ENCODE measurements at regions not wholly inside any gene's neighbourhood (a gene's known extent, or its start where the extent isn't known, plus 50 kb on each side); places are given as distances from the start of the nearest gene placed in this dataset.
"Not testable (repeated sequence)": the region's sequence is repeated elsewhere in the genome, so short reads cannot be mapped to it uniquely, and the experiment has no call there.

DNA sequence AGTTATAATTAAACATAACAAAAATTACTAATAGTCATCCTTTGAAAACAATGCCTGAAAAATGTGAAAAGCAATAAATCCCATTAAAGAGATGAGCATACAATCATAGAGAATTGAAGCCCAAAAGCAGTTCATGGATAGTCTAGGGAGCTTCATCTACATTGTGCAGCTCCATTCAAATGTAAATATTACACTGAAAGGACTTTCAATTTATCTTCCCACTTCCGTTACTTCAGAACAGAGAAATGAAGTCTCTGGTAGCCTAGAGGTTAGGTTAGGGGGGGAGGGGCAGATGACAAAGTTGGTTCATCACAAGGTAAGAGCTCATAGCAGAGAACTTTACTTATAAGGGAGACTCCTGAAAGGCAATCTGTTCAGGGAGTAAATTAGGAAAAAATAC lies 126.6 kb upstream of the RGPD4 start:
- no peak for DNase-seq

DNA sequence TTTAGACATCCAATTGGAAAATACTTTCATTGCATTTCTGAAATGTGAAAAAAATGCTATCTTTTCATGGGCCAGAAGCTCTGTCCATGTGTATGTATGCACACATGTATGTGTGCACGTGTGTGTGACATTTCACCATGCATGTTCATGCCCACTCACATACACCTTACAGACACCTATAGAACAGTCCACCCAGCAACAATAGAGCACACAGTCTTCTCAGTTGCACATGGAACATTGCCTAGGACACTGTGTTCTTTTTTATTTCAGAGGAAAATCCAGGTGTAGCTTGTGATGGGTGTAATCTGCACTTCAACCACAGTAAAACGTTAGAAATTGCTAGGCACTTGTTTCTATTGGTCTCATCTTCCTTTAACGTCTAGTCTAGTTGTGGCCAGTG lies 114.8 kb upstream of the RGPD4 start:
- DNase-seq: no peak

DNA sequence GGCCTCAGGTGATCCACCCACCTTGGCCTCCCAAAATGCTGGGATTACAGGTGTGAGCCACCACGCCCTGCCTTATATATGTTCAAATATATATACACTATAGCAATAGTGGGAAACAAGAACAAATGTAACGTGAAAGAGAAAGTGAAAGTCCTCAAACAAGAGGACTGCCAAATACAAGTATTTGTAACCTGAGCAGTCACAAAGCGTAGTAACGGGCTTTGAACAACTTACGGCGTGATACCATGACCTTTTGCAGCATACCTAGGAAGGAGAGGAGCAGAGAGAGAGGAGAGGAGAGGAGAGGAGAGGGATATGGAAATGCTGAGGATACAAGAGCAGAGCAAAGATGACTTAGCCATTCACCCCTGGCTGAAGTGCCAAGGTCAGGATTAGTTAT lies 113.8 kb upstream of the RGPD4 start:
- no peak for DNase-seq

DNA sequence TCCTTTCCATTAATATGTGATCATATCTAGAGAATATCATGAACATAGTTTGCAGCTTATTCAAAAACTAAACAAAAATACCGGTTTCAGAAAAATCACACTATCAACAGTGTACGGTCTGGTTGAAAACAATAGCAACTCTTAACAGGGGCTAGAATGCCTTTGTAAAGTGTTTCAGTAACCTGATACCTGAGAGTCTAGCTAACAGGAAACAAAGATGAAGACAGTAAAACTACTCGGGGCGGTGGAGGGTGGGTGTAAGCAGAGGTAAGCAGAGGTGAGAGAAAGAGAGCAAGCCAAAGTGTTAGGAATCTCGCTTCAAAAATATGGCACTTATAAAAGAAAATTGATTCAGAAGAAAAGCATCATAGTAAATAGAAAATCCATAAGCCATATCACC lies 109.0 kb upstream of the RGPD4 start:
- DNase-seq: no peak

DNA sequence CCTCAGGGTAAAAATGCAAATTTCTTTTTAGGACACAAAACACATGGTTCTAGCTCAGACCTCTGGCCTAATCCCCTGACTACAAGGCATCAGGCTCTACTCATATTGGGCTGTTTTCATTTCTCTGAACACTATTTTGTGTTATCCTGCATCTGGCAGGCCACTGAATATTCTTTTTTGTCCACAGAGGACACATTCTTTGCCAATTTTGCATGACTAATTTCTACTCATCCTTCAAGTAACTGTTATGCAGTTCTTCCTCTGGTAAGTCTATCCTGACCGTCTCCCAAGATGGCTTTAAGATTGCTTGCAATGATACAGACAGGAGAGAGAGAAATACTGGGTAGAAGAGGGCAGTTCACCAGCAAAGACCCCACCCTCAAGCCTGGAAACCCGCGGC lies 107.6 kb upstream of the RGPD4 start:
- DNase-seq: no peak

- no peak for DNase-seq
Measured at GRCh38 chr2:107719836-107720235, 106.9 kb upstream of the RGPD4 start.

DNA sequence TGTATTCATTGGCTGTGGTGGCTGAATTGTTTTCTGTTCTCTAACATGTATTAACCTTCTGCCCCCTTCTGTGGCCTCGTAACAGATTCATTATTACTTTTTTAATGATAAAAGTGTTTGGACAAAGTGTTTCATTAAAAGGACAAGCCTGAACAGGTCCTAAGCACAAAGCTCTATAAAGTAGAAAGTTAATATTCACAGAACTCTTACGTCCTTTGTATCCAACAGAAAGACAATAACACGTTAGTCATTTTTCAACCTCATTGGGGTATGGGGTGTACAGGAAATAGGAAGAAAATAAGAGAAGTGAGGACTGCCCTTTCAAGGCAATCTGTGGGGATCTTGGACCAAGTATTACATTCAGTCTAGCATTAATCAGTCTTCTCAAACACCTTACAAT lies 105.5 kb upstream of the RGPD4 start:
- DNase-seq: no peak

- DNase-seq: no peak
Measured at GRCh38 chr2:107721586-107721985, 105.1 kb upstream of the RGPD4 start.

DNA sequence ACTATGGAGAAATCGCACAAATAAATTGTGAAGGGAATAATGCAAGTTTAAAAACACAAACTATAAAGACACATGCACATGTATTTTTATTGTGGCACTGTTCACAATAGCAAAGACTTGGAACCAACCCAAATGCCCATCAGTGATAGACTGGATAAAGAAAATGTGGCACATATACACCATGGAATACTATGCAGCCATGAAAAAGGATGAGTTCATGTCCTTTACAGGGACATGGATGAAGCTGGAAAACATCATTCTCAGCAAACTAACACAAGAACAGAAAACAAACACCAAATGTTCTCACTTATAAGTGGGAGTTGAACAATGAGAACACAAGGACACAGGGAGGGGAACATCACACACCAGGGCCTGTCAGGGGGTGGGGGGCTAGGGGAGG lies 100.9 kb upstream of the RGPD4 start:
- DNase-seq: not testable (repeated sequence)

- no peak for DNase-seq
Measured at GRCh38 chr2:107727318-107727717, 99.4 kb upstream of the RGPD4 start.

DNA sequence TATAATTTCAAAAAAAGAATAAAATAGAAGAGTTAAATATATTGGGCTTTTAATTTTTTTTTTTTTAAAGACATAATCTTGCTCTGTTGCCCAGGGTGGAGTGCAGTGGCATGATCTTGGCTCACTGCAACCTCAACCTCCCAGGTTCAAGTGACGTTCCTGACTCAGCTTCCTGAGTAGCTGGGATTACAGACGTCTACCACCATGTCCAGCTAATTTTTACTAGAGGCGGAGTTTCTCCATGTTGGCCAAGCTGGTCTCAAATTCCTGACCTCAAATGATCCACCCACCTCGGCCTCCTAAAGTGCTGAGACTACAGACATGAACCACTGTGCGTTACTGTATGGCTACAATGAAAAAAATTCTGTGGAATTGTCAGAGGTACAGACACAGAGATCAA lies 98.1 kb upstream of the RGPD4 start:
- no peak for DNase-seq

- DNase-seq: no peak
Measured at GRCh38 chr2:107729440-107729839, 97.3 kb upstream of the RGPD4 start.

- DNase-seq: no peak
Measured at GRCh38 chr2:107730898-107731297, 95.8 kb upstream of the RGPD4 start.

- no peak for DNase-seq
Measured at GRCh38 chr2:107731435-107731834, 95.3 kb upstream of the RGPD4 start.

DNA sequence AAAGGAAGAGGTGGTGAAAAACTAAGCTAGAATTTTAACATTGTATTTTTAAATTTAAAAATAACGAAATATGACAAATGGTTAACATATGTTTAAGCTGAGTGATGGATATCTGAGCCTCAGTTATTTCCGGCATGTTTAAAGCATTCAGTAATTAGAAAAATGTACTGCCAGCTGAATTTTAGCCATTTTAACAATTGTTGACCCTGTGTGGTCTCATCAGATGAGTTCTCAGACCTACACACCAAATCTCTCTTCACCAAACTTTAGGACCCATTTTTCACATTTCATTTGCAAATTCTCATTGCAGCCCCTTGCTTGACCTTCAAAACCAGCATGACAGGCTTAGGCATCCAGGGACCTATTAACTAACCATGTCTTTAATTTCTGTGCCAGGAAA lies 91.5 kb upstream of the RGPD4 start:
- DNase-seq: no peak

GRCh38 chr2:107737756-107738155 lies 88.9 kb upstream of the RGPD4 start:
- no peak for DNase-seq

DNA sequence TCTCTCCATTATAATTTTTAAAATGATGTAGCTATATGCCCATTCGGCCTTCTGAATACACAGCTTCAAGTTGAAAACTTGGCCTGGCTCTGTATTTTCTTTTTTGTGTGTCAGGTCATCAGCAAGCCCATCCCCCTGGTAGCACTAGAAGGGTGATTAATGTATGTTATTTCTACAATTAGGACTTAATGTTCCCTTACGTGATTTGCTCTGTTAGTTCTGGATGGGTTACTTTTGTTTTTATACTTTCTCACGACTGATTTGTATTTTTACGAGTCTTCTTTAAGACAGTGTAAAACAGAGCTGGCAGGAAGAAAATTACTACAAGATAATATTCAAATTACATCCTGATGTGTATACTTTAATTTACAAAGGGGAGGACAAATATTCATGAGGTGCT lies 88.4 kb upstream of the RGPD4 start:
- DNase-seq: no peak

DNA sequence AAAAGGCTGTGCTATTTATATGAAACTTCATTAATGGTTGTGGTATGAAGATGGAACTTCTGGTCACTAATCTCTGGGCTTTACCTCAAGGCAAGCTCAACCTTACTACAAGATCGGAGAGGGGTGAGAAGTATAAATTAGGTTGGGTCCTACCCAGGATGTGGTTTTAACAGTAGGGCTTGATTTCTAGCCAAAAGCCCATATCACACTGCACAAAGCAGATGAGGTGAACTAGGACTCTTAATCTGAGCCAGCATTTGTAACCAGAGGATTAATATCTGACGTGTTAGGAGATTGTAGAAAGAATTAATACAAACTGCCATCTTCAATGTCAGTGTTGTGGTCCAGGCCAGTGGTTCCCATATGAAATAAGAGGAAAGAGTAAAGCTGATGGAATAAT lies 86.4 kb upstream of the RGPD4 start:
- no peak for DNase-seq

DNA sequence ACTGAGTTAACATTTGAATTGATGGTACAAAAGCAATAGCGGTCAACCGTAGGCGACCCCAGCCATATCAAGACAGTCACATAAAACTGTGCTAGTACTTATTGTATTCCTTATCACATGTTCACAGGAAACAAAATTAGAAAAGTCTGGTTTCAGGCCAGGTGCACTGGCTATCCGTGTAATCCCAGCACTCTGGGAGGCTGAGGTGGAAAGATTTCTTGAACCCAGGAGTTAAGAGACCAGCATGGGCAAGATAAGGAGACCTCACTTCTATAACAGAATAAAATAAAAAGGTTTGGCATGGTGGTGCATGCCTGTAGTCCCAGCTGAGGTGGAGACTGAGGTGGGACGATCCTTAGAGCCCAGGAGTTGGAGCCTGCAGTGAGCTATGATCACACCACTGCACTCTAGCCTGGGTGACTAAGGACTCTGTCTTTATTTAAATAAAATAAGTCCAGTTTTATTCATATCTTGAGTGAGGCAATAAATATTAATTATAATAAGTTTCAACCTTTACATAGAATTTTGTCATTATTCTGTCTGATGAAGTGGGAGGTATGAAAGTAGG lies 84.1 kb upstream of the RGPD4 start:
- DNase-seq: no peak

GRCh38 chr2:107743274-107743673 lies 83.4 kb upstream of the RGPD4 start:
- no peak for DNase-seq

- DNase-seq: no peak
Measured at GRCh38 chr2:107745100-107745499, 81.6 kb upstream of the RGPD4 start.

- DNase-seq: not testable (repeated sequence)
Measured at GRCh38 chr2:107746552-107747198, 80.0 kb upstream of the RGPD4 start.

DNA sequence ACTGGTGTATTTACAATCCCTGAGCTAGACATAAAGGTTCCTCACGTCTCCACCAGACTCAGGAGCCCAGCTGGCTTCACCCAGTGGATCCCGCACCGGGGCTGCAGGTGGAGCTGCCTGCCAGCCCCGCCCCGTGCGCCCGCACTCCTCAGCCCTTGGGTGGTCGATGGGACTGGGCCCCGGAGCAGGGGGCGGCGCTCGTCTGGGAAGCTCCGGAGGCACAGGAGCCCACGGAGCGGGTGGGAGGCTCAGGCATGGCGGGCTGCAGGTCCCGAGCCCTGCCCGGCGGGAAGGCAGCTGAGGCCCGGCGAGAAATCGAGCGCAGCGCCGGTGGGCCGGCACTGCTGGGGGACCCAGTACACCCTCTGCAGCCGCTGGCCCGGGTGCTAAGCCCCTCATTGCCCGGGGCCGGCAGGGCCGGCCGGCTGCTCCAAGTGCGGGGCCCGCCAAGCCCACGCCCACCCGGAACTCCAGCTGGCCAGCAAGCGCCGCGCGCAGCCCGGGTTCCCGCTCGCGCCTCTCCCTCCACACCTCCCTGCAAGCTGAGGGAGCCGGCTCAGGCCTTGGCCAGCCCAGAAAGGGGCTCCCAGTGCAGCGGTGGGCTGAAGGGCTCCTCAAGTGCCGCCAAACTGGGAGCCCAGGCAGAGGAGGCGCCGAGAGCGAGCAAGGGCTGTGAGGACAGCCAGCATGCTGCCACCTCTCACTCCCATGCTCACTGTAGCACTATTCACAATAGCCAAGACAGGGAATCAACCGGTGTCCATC lies 79.3 kb upstream of the RGPD4 start:
- DNase-seq: not testable (repeated sequence)
